ENCODE measurements at regions not wholly inside any gene's neighbourhood (a gene's known extent, or its start where the extent isn't known, plus 50 kb on each side); places are given as distances from the start of the nearest gene placed in this dataset.
A peak's percentile ranks its signal among the peaks of the same experiment; 100 is the strongest.

GRCh38 chr20:43781215-43781614 lies 54.4 kb upstream of the GTSF1L start:
- Histone ChIP-seq H3K9me1 (ENCODE audit: insufficient read depth, low read length) (0 out of 2 replicates have a peak, but pooled peaks cover 5% of the 10 kb centered on the region), H3K4ac (ENCODE audit: low read depth, low read length) (peak overlapping the region; percentile 68), H4K20me1 (ENCODE audit: insufficient read depth, low read length) (no peaks in the 10 kb centered on the region), H4K91ac (ENCODE audit: insufficient read depth, low read depth, low read length) (peak overlapping the region; percentile 70), H2AFZ (replicated peaks; ENCODE audit: low read length, poor library complexity) (no peak overlapping the region), H3K14ac (replicated peaks; ENCODE audit: low read depth, low read length) (peak overlapping the region; percentile 79), H3K56ac (ENCODE audit: extremely low read depth, insufficient read depth, low read length) (no peak overlapping the region), H2BK5ac (ENCODE audit: low read depth, low read length, poor library complexity, severe bottlenecking) (no peak overlapping the region), H3K9me3 (ENCODE audit: control insufficient read depth, insufficient read depth, low read length) (peaks cover 17% of the 10 kb centered on the region), H3K4me3 (ENCODE audit: insufficient read depth, low read depth, low read length) (no peak overlapping the region), H4K5ac (ENCODE audit: low read depth, low read length) (peak overlapping the region; percentile 71; the same call in 1 of the 2 replicates), H3K27me3 (ENCODE audit: control insufficient read depth, insufficient read depth, low read length) (no peaks in the 10 kb centered on the region), H3K18ac (ENCODE audit: low read depth, low read length) (peak overlapping the region; percentile 68; the same call in 1 of the 2 replicates), H3K79me1 (ENCODE audit: low read depth in 1 of 2, low read length in 2 of 2) (no peaks in the 10 kb centered on the region), H2BK20ac (ENCODE audit: low read depth, low read length) (peak overlapping the region; percentile 92), H2AK5ac (ENCODE audit: low read depth, low read length) (peak overlapping the region; percentile 95), H2BK15ac (ENCODE audit: low read depth, low read length) (peak overlapping the region; percentile 59; the same call in 1 of the 3 replicates), H3K36me3 (ENCODE audit: control insufficient read depth, insufficient read depth, low read length) (no peaks in the 10 kb centered on the region), H3K9ac (ENCODE audit: low read depth, low read length) (no peak overlapping the region), H3K4me1 (ENCODE audit: control insufficient read depth, insufficient read depth, low read length) (peaks cover 2% of the 10 kb centered on the region; the same call in 1 of the 2 replicates), H2BK120ac (ENCODE audit: low read depth, low read length) (peak overlapping the region; percentile 91), H3K27ac (ENCODE audit: insufficient read depth, low read length) (no peak overlapping the region; the same call in 1 of the 2 replicates), H4K8ac (ENCODE audit: low read depth in 2 of 2, low read length in 2 of 2) (peak overlapping the region; percentile 57 to 68; a peak in 3 of 4 replicates), H3K23ac (ENCODE audit: low read depth, low read length) (peak overlapping the region; percentile 64; the same call in 1 of the 2 replicates), H3K4me2 (ENCODE audit: low read depth, low read length) (no peak overlapping the region), H2AK9ac (replicated peaks; ENCODE audit: low read depth, low read length, poor library complexity) (peak overlapping the region; percentile 6)
- ATAC-seq (ENCODE audit: low read depth) (no peak), DNase-seq (no peak)
- CTCF ChIA-PET = interaction anchor here (1.0 kb wide), 1 partner anchor 15 kb away, joined by 3 read pairs; no protein-coding TSS in a partner anchor
- whole genome bisulfite sequencing, 2 experiments (ENCODE audit: extremely low coverage in 2 of 2, insufficient read length in 1 of 2) = 60% methylated on average over 1 of the region's 3 CpGs; no CpG with 5 or more reads in 1 of the 2 experiments
- in situ Hi-C loops (cut with MboI; ENCODE audit: low sequenced_read_pairs) (no loop called here), dilution Hi-C loops (cut with HindIII; ENCODE audit: low sequenced_read_pairs, unreplicated experiment) (no loop called here), intact Hi-C loops (cut with micrococcal nuclease) (no loop called here)
- no TSS peak for BruUV-seq (replicated peaks)
- no peak for TF ChIP-seq SMC3 (IDR thresholded peaks at IDR 0.05; ENCODE audit: low read depth, low read length)
- TF ChIP-seq BHLHE40 (IDR thresholded peaks at IDR 0.05; ENCODE audit: low read depth, low read length) = no peak
- TF ChIP-seq RFX5 (IDR thresholded peaks at IDR 0.05; ENCODE audit: low read depth, low read length) = no peak
- no peak for TF ChIP-seq FOS (IDR thresholded peaks at IDR 0.05; ENCODE audit: low read depth, low read length)
- no peak for TF ChIP-seq CEBPB (IDR thresholded peaks at IDR 0.05; ENCODE audit: low read depth, low read length)
- TF ChIP-seq MAZ (IDR thresholded peaks at IDR 0.05; ENCODE audit: borderline replicate concordance, low read depth, low read length) = no peak
- TF ChIP-seq RAD21 (IDR thresholded peaks at IDR 0.05; ENCODE audit: low read length) = no peak
- no peak for TF ChIP-seq MAFK (IDR thresholded peaks at IDR 0.05; ENCODE audit: low read depth, low read length)
- TF ChIP-seq, protein P1, sequence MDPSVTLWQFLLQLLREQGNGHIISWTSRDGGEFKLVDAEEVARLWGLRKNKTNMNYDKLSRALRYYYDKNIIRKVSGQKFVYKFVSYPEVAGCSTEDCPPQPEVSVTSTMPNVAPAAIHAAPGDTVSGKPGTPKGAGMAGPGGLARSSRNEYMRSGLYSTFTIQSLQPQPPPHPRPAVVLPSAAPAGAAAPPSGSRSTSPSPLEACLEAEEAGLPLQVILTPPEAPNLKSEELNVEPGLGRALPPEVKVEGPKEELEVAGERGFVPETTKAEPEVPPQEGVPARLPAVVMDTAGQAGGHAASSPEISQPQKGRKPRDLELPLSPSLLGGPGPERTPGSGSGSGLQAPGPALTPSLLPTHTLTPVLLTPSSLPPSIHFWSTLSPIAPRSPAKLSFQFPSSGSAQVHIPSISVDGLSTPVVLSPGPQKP (IDR thresholded peaks at IDR 0.05; ENCODE audit: borderline replicate concordance, low read depth, low read length) = no peak
- TF ChIP-seq, protein P2, sequence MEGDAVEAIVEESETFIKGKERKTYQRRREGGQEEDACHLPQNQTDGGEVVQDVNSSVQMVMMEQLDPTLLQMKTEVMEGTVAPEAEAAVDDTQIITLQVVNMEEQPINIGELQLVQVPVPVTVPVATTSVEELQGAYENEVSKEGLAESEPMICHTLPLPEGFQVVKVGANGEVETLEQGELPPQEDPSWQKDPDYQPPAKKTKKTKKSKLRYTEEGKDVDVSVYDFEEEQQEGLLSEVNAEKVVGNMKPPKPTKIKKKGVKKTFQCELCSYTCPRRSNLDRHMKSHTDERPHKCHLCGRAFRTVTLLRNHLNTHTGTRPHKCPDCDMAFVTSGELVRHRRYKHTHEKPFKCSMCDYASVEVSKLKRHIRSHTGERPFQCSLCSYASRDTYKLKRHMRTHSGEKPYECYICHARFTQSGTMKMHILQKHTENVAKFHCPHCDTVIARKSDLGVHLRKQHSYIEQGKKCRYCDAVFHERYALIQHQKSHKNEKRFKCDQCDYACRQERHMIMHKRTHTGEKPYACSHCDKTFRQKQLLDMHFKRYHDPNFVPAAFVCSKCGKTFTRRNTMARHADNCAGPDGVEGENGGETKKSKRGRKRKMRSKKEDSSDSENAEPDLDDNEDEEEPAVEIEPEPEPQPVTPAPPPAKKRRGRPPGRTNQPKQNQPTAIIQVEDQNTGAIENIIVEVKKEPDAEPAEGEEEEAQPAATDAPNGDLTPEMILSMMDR (conservative IDR thresholded peaks at IDR 0.05; ENCODE audit: low read depth, low read length) = no peak
- no peak for TF ChIP-seq NFE2L2 (IDR thresholded peaks at IDR 0.05; ENCODE audit: low read depth, low read length)
- POLR2A ChIA-PET (ENCODE audit: unreplicated experiment) = no interaction called here
